Mucosa of stomach (tissue), 1 donor: ENCODE measurements at regions not wholly inside any gene's neighbourhood (a gene's known extent, or its start where the extent isn't known, plus 50 kb on each side); places are given as distances from the start of the nearest gene placed in this dataset.

Experiments
- H3K27me3 ChIP-seq: one replicate; pipeline ENCODE4 v1.7.0; 2013; ENCODE audit warnings: mild to moderate bottlenecking, low read length; ENCODE audit not compliant: control insufficient read depth, insufficient read depth
- H3K36me3 ChIP-seq: one replicate; pipeline ENCODE4 v1.7.0; 2013; ENCODE audit warnings: low read length; ENCODE audit not compliant: control insufficient read depth, insufficient read depth
- H3K4me1 ChIP-seq: one replicate; pipeline ENCODE4 v1.7.0; 2013; ENCODE audit warnings: mild to moderate bottlenecking, low read length; ENCODE audit not compliant: control insufficient read depth, insufficient read depth
- H3K4me3 ChIP-seq: one replicate; pipeline ENCODE4 v1.7.0; 2013; ENCODE audit warnings: low read length
- H3K9ac ChIP-seq: one replicate; pipeline ENCODE4 v1.7.0; 2013; ENCODE audit warnings: mild to moderate bottlenecking, low read length, moderate library complexity
- H3K9me3 ChIP-seq: one replicate; pipeline ENCODE4 v1.7.0; 2013; ENCODE audit warnings: mild to moderate bottlenecking, low read length, moderate library complexity; ENCODE audit not compliant: control insufficient read depth
- donor health status: Pancreatic carcinoma.

DNA sequence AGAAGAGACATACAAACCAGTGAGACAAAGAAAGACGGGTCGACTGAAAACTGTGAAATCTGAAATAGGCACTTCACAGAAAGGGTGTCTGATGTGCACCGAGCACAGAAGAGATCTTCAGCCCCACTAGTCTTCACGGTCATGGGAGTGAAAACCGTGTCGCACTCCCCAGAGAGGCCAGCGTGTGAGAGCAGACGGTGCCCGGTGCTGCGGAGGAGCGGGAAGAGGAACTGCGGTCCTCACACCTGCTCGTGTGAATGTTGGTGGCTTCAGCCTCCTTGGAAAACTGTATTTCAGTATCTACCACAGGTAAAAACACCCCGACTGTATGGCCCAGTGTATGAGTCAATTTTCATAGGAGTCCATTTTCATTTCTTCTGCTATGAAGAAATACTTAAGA is 382.9 kb downstream of the BRD1 start:
- Histone ChIP-seq H3K36me3 (no peaks in the 10 kb centered on the region), H3K27me3 (peaks cover 18% of the 10 kb centered on the region), H3K4me1 (no peaks in the 10 kb centered on the region), H3K9me3 (no peaks in the 10 kb centered on the region), H3K9ac (no peak overlapping the region), H3K4me3 (no peak overlapping the region)

DNA sequence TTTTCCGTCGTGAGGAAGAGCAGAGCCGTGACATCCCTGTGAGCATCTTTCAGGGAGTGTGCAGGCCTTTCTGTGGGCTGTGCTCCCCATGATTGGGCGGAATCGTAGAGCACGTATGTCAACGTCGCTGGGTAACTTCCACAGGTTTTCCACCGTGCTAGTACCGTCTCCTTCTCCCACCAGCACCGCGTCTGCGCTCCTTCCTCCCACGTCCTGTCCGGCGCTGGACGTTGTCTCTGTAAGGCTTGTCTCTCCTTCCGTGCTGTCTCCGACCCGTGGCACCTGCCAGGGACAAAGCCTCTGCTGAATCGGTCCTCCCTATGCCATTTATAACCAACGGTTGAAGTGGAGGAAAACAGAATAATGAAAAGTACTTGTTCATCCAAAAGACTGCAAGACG is 386.7 kb downstream of the BRD1 start:
- Histone ChIP-seq H3K36me3 (no peaks in the 10 kb centered on the region), H3K27me3 (no peaks in the 10 kb centered on the region), H3K4me3 (no peak overlapping the region), H3K4me1 (no peaks in the 10 kb centered on the region), H3K9ac (no peak overlapping the region), H3K9me3 (no peaks in the 10 kb centered on the region)

DNA sequence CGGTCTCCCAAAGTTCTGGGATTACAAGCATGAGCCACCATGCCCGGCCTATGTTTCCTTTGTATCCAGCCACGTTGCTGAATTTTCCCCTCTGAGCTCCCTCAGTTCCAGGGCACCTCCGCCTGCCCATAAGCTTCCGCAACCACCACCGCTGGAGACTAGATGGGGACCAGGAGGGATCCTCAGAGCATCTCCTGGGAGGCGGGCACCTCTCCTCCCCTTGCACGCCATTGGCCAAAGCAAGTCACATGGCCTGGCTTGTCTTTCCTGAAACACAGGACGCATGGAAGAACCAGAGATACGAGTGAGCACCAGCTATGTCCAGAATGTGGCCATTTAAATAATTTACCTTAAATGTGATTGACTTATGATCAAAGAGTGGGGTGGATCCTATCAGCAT is 388.3 kb downstream of the BRD1 start:
- Histone ChIP-seq H3K9me3 (no peaks in the 10 kb centered on the region), H3K27me3 (no peaks in the 10 kb centered on the region), H3K9ac (no peak overlapping the region), H3K4me3 (no peak overlapping the region), H3K36me3 (no peaks in the 10 kb centered on the region), H3K4me1 (no peaks in the 10 kb centered on the region)

DNA sequence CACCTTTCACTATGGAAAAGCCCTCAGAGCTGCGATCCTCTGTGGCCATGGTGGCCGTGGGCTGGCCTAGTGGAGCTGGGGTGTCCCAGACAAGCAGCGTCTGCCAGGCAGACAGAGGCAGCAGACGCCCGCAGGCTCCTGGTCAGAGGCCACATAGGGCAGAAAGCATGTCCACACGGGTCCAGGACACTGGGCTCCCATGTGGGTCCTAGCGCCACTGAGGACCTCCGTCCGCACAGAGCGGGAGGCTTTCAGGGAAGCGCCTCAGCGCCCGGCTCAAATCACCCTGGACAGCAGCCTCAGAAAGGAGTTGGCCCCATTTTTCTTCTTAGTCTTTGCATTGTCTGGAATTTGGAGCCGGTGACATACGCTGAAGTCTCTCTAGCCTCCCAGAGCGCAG is 389.7 kb downstream of the BRD1 start:
- Histone ChIP-seq H3K27me3 (no peaks in the 10 kb centered on the region), H3K36me3 (no peaks in the 10 kb centered on the region)

DNA sequence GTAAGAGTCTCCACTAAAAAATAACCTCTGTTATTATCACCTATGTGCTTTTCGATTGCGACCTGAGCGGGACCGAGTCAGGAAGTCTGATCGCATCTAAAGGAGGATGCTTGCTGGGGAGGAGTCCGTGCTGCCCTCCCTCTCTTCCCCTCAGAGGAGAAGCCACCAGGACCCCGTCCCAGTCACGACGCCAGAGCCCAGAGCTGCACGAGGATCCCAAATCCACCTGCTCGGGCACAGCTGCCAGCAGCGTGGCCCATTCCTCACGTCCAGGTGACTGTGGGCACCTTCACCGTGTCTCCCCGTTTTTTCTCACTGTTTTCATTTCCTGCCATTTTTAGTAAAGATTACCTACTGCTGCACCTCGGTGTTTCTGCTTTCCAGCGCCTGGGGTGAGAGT is 390.3 kb downstream of the BRD1 start:
- no peaks in the 10 kb centered on the region for H3K27me3 ChIP-seq
- H3K4me1 ChIP-seq, result no peaks in the 10 kb centered on the region
- no peak overlapping the region for H3K9ac ChIP-seq
- H3K36me3 ChIP-seq, result no peaks in the 10 kb centered on the region
- no peaks in the 10 kb centered on the region for H3K9me3 ChIP-seq
- H3K4me3 ChIP-seq, result no peak overlapping the region

More for the DNA sequence above, 389.7 kb downstream of the BRD1 start:
- no peaks in the 10 kb centered on the region for H3K4me1 ChIP-seq
- H3K9me3 ChIP-seq, result no peaks in the 10 kb centered on the region
- H3K9ac ChIP-seq, result no peak overlapping the region
- H3K4me3 ChIP-seq, result no peak overlapping the region

DNA sequence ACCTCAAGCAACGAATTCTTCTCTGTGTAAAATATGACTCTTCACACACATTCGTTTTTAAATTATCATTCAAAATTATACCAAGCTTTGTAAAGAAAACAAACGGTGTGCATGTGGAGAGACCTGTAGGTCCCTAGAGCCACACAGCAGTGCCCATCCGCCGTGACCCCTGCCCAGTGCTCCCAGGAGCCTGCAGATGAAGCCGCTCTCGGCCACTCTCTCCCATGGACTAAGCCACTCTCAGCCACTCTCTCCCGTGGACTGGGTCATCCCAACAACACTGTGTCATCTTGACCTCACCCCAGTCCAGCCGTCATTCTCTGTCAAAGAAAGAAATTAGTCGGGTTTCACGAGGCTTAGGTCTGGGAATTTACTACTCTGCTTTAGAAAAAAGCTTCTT is 391.6 kb downstream of the BRD1 start:
- Histone ChIP-seq H3K36me3 (no peaks in the 10 kb centered on the region), H3K27me3 (no peaks in the 10 kb centered on the region), H3K4me1 (no peaks in the 10 kb centered on the region), H3K9ac (no peak overlapping the region), H3K9me3 (no peaks in the 10 kb centered on the region), H3K4me3 (no peak overlapping the region)

DNA sequence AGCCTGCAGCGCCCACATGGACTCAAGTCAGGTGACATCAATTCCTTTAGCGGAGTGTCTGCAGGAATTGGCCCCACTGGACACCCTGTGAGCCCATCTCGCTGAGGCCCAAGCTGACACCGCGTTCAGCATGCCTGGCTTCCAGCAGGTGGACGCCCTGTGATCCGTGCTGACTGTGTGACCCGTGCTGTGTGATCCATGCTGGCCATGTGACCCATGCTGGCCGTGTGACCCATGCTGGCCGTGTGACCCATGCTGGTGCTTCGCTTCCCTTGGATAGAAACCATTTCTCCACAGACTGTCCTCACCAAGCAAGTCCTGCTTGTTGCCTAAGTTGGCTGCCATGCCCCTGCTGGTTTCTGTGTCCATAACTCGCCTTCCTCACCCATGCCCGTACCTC is 392.1 kb downstream of the BRD1 start:
- no peaks in the 10 kb centered on the region for H3K9me3 ChIP-seq
- no peaks in the 10 kb centered on the region for H3K36me3 ChIP-seq
- H3K27me3 ChIP-seq, result no peaks in the 10 kb centered on the region
- H3K9ac ChIP-seq, result no peak overlapping the region
- no peak overlapping the region for H3K4me3 ChIP-seq
- no peaks in the 10 kb centered on the region for H3K4me1 ChIP-seq

DNA sequence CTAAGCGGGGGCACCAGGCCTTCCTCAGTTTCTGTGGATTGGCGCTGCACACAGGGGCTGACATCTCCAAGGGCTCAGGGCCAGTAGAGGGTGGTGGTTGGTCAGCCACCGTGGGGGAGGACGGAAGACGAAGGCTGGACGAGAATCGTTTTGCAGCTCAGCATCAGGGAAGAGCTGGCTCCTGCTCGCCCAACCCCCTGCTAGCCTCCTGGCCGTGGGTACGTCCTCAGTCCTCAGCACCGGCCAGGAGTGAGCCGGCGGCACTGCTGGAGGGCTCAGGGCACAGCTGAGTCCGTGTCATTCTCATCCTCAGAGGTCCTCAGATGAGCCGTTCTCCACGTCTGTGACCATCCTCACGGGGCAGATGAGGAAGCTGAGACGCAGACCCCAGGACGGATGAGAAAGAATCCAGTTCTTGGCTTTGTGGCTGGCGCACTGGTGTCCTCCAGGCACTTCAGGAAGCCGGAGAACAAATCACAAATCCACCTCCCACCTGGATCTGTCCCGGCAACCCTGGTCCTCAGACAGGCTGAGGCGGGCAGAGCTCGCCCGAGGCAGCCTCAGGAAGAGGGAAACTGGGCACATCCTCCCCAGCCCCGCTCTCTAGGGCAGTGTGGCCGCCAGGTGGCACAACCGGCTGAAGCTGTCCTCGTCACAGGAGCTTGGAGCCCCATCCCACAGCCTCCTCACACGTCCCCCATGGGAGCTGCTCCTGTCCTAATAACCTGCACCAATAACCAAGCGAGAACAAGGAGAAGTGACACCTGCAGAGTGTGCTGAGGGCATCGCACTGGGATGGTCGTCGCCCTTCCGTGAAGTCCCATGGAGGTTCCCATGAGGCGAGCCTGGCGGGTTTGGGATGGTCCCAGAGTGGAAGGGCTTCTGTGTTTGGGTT is 393.7 kb downstream of the BRD1 start:
- no peaks in the 10 kb centered on the region for H3K36me3 ChIP-seq
- no peaks in the 10 kb centered on the region for H3K27me3 ChIP-seq
- H3K4me3 ChIP-seq, result no peak overlapping the region
- no peaks in the 10 kb centered on the region for H3K4me1 ChIP-seq
- no peak overlapping the region for H3K9ac ChIP-seq
- no peaks in the 10 kb centered on the region for H3K9me3 ChIP-seq

DNA sequence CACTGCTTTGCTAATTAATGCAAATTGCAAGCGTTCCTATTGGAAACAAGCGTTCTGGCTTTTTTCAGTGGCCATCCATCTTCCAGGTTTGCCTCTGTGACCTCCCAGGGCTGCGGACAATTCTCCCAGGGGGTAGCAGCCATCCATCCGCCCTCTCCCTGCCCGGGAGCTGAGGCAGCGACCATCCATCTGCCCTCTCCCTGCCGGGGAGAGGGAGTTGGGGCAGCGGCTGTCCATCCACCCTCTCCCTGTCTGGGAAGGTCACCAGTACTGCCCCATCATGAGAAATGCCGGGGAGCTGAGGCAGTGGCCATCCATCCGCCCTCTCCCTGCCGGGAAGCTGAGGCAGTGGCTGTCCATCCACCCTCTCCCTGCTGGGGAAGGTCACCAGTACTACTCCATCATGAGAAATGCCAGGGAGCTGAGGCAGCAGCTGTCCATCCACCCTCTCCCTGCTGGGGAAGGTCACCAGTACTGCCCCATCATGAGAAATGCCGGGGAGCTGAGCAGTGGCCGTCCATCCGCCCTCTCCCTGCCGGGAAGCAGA is 394.7 kb downstream of the BRD1 start:
- H3K27me3 ChIP-seq, result no peaks in the 10 kb centered on the region

DNA sequence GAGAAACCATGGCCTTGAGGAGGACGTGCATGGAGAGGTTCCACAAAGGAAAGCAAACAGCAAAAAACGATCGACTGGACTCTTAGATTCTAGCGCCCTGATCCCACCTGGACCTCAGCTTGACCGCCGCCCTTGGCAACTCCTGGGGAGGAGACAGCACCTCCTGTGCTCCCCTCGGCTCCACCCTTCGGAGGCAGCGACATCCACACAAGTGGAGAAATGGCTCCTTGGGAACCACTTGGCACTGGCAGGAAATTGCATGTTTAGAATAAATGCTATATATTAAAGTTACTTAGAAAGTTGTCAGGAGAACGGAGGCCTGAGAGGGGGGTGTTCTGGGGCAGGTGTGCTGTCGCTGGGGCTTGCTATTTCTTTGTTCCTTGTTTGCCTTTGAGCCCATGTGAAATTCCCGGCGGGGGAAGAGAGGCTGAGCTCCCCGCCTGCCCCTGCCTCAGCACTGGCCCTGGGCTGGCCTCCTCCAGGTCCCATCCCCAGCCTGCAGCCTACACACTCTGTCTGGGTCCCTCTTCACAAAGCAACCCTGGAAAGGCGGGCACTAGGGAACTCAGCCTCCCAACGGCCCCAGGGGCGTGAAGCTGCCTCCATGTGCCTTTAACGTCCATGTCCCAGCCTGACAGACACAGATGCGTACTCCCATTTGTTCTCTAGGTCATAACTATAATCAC is 395.3 kb downstream of the BRD1 start:
- Histone ChIP-seq H3K9ac (no peak overlapping the region), H3K27me3 (peaks cover 5% of the 10 kb centered on the region), H3K9me3 (no peaks in the 10 kb centered on the region), H3K4me3 (no peak overlapping the region), H3K4me1 (no peaks in the 10 kb centered on the region), H3K36me3 (no peaks in the 10 kb centered on the region)

More for the DNA sequence above, 394.7 kb downstream of the BRD1 start:
- Histone ChIP-seq H3K9me3 (no peaks in the 10 kb centered on the region), H3K4me3 (no peak overlapping the region), H3K4me1 (no peaks in the 10 kb centered on the region), H3K9ac (no peak overlapping the region), H3K36me3 (no peaks in the 10 kb centered on the region)

DNA sequence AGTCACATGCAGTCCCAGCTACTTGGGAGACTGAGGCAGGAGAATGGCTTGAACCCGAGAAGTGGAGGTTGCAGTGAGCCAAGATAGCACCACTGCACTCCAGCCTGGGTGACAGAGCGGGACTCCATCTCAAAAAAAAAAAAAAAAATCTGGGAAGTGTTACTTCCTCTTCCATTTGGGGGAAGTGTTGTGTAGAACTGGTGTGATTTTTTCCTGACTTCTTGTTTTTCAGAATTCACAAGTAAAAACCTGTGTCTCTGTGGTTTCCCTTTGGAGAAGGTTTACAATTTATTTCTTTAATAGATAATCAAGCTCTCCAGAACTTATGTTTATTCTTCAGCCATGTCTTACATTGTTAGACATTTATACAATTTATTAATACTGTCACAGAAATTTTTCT is 396.1 kb downstream of the BRD1 start:
- Histone ChIP-seq H3K27me3 (peaks cover 5% of the 10 kb centered on the region), H3K9me3 (no peaks in the 10 kb centered on the region), H3K36me3 (no peaks in the 10 kb centered on the region), H3K4me3 (no peak overlapping the region), H3K4me1 (no peaks in the 10 kb centered on the region), H3K9ac (no peak overlapping the region)

DNA sequence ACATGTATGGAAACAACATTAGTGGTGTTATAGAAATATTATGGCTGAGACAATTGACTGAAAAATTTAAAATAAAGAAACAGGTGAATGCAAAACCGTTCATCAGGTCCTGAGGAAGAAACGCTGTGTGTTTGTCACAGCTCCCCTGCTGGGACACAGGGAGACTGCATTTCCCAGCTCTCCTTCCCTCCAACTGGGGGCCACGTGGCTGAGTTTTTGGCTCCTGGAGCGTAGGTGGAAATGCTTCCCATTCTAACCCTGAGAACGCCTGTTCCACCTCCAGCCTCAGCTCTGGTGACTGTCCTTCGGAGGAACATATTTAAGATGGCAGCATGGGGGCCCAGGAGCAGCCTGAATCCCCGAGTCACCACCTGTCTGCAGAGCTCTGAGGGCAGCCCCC is 398.6 kb downstream of the BRD1 start:
- Histone ChIP-seq H3K36me3 (no peaks in the 10 kb centered on the region), H3K4me1 (no peaks in the 10 kb centered on the region), H3K4me3 (no peak overlapping the region), H3K27me3 (peaks cover 5% of the 10 kb centered on the region), H3K9me3 (no peaks in the 10 kb centered on the region), H3K9ac (no peak overlapping the region)
